GM18519 (cell line): ENCODE measurements at regions not wholly inside any gene's neighbourhood (a gene's known extent, or its start where the extent isn't known, plus 50 kb on each side); places are given as distances from the start of the nearest gene placed in this dataset.

ENCODE experiments used
- ATAC-seq: cut with Tn5 transposase; IDR thresholded peaks from one replicate; pipeline ENCODE4 v1.9.1; 2021; ENCODE audit warnings: mild to moderate bottlenecking, moderate library complexity; ENCODE audit not compliant: unreplicated experiment, low FRiP score

DNA sequence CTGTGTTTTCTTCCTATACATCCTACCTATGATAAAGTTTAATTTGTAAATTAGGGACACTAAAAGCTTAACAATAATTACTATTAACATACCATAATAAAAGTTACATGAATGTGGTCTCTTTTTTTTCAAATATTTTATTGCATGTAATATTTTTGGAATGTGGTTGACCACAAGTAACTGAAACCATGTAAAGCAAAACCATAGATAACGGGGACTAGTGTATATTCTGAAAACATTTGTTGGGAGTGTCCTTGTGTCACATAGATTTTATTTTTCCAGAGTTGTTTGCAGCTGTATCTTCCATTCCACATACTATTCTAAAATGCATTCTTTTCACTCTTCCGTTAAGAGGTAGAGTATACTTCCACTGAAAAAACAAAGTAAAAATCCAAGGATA lies 200.4 kb downstream of the KIF18A start:
- no peak for ATAC-seq

DNA sequence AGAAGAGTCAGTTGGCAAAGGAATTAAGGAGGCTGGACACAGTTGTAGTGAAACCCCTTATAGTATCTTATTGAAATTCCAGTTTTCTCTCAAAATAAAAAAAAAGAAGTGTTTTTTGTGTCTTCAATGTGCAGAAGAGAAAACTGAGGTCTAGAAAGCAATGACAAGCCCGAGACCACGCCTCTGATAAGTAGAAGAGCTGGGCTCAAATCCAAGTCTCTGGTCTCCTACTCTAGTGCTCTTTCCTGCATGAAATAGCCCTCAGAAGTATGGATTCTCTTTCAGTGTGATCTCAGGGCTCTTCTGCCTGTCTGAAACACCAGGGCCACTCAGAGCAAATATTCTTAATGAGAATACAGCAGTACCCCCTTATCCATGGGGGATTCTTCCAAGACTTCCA lies 200.9 kb downstream of the KIF18A start:
- ATAC-seq = no peak

DNA sequence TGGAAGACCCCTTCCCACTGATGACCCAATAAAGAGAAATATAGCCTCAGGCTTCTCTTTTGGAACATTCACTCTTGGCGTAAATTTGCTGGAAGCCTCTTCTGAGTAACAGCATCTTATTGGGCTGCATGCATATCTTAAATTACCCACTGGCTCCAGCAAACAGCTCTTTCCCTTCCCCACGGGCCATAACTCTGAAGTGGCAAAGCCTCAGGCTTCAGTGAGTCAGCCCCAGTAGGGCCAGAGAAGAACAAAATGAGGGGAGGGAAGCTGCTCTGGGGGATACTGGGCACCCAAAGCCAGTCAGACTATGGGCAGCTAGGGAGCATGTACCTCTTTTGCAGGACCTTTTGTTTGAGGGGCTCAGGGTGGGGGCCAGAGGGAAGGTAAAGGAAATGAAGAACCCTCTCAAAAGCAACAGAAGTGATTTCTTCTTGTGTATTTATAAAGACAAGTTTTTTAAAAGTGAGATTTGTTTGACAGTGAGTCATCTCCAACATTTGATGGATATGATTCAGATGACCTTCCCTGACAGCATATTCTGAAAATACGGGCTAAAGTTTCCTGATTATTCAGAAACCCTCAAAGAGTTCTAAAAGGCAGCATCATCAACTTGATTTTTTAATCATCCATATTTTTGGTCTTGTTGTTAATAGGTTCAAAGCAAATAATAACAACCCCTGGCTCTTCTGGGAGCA lies 203.4 kb downstream of the KIF18A start:
- ATAC-seq = no peak

DNA sequence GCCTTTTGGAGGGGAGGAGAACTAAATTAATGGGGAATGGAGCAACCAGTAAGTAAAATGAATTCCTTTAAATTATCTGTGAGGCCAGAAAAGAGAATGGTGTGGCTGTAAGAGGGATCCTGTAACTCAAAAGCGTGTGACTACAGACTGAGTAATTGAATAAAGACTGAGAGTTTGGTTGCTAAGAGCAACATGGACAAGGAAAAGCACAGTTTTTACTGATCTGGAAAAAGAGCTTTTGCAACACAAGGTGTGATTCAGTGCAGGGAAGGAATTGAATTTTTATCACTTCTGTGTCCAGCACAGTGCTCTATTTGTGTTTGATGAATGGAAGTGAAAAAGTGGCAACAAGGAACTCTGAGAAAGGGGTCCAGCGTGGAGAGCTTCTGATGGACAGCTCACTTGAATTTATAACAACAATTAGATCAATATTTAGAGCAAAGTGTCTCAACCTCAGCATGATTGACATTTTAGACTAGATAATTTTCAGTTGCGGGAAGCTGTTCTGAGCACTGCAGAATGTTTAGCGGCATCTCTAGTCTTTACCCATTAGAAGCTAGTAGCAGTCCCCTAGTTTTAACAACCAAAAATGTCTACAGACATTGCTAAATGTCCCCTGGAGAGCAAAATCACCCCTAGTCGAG lies 202.8 kb upstream of the BDNF start:
- no peak for ATAC-seq

DNA sequence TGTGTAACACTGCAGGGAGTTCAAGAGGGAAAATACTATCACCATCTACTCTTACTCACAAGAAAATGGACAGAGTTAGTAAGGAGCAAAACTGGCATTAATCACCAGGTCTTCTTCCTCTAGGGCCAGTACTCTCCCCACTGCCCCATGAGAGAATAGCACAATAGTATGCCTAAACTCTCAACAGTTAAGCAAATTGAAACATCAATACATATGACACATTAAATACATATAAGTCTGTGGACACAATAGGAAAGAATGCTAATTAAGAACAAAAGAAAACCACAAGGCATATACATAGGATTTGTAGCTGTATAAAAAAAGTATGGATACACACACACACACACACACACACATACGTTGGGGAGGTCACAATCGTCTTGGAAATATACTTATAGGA lies 197.9 kb upstream of the BDNF start:
- ATAC-seq = no peak

- ATAC-seq = no peak
Measured at GRCh38 chr11:27896096-27896495, 195.8 kb upstream of the BDNF start.

- no peak for ATAC-seq
Measured at GRCh38 chr11:27894552-27894951, 194.3 kb upstream of the BDNF start.

- no peak for ATAC-seq
Measured at GRCh38 chr11:27886857-27887256, 186.6 kb upstream of the BDNF start.

DNA sequence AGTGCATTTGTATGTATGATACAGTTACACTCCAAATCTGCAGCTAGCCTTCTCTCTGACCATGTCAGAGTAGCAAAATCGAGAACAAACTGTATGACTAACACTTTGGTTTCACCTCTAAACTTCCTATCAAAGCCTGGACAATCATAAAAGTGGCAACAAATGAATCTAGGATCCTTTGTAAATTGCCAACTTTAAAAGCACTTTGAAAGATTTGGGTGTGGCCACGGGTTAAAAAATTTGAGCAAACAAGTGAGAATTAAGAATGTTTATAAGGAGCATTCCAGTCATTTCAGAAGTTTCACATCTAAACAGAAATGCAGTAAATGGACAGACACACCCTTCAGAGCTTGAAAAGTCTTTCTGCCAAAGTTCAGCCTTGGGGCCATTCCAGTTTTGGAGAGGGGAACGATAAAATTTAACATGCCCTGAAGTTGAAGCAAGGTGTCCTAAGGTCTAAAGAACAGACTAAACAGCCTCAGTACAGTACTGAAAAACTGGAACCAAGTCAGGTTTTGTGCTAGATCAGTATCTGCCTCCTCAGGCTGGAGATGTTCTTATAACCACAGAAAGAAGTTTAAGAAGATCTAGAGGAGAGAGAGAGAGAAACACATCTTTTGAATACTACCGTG lies 181.9 kb upstream of the BDNF start:
- no peak for ATAC-seq

DNA sequence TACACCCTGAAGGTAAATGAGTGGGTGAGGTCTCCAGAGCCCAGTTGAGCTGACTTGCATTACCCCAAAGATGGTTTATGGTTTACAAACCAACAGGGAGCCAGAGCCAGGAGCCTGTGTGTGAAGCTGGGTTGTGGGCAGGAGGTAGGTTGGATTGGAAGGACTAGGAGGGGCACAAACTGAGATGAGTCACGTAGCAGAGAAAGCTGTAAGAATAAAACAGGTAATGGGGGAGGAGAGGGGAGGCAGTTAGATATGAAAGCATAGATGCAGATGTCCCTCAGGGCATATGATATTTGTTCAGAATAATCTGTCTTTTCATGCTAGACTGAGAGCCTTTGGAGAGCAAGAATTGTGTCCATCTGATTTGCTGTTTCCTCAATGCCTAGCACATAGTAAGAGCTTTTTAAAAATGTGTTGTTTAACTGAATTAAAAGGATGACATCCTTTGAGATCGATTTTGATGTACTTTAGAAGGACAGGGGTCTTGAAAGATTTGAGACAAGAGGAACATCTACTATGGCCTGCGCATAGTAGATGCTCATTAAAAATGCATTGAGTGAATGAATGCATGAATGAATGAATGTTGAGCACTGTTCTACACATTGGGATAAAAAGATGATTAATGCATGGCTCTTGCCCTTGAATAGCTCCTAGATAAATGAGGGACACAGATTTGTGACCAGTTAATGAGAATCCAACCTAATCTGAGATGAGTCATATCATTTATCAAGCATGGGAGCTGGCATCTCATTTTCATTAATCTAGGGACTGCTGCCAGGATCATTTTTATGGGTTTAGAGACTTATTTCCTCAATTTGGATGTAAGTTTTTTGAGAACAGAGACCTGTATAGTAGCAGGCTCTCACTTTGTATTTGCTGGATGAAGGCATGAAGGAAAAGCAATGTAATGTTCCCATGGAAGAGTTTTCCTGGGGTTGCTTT lies 175.8 kb upstream of the BDNF start:
- ATAC-seq = no peak

DNA sequence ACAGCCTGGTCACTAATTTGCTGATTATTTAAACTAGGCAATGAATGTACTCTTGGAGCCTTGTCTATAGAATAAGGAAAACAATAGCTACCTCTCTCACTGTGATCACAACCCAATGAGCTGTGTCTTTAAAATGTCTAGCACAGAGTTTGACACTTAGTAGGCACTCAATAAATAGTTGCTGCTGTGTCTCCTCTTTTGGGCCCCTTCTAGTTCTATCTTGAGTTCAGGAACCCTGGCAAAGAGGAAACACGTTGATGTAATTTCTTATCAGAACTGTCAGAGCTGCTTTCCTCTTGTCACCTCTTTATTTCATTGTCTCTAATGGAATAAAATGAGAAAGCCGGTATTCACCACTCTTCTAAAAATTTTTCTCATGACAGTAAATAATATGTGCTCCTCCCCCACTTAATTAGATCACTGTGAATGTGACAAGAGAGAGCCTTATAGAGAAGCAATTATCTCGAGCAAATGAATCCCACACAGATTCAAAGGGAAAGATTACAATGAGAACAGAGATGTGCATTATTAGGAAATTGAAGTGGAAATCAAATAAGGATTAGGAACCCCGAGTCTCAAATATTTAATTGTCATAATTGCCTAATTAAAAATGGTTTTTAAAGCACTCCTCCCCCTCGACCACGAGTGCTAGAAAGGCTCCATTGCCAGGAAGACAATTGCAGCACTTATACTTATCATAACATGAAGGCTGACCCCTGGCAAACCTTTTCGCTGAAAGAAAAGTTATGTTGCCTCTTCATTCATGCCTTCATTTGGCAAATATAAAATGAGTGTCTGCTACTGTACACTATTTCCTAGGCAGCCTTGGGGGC lies 175.0 kb upstream of the BDNF start:
- no peak for ATAC-seq

- no peak for ATAC-seq
Measured at GRCh38 chr11:27873664-27874063, 173.4 kb upstream of the BDNF start.

GRCh38 chr11:27871056-27871455 lies 170.8 kb upstream of the BDNF start:
- ATAC-seq = no peak

DNA sequence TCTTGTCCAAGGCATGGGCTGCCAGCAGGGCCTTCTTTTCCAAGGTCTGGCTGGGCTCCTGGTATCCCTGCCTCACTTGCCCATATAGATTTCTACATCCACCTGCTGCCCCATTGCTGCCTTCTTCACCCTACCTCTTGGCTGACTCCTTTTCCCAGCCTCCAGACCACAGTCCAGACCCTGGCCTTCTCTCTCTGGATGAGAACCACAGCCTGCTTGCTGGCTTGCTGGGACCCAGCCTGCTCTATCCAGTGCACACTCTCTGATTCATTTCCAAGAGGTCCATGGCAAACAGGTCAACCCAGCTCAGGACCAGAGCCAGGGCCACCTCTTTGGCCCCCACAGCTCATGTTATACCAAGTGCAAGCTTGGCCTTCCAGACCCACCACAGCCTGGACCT lies 169.4 kb upstream of the BDNF start:
- ATAC-seq = no peak

DNA sequence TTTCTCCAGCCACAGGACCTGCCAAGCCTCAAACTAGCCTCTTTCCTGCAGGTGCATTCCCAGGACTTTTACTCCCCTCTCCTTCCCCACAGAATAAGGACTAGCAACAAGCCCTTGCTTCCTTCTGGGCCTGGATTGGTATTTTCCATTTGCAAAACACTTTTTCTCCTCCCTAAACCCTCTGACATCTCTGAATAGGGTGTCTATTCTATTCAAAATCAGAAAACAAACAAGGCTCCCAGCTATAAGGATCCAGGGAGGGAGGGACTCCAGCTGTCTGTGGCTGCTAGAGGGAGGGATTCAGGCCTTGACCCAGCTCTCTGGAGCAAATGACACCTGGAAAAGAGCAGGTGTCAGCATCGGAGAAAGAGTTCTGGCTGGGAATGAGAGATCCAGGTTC lies 168.5 kb upstream of the BDNF start:
- no peak for ATAC-seq

DNA sequence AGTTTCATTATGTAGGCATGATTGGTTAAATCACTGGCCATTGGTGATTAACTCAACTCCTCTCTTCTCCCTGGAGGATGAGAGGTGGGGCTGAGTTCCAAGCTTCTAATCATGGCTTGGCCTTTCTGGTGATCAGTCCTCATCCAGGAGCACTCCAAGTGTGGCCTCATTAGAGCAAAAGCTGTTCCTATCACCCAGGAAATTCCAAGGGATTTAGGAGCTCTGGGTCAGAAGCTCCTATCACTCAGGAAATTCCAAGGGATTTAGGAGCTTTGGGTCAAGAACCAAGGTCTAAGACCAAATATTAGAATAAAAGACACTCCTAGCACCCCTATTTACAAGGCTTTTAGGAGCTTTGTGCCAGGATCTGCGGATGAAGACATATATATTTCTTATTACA lies 168.0 kb upstream of the BDNF start:
- ATAC-seq = no peak

DNA sequence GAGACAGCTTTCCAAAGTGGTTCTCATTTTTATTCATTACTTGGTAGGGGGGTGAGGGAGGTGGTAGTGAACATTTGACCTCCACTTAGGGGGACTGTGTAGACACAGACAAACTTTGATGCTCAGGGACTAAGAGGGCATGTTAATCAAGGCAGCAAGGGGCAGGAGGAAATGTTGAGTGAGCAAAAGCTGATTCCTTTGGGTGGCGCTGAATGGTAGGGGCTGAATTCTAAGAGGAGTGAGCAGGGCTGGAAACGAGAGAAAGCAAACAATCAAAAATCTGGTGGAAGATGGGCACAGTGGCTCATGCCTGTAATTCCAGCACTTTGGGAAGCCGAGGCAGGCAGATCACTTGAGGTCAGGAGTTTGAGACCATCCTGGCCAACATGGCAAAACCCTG lies 164.8 kb upstream of the BDNF start:
- ATAC-seq = no peak

DNA sequence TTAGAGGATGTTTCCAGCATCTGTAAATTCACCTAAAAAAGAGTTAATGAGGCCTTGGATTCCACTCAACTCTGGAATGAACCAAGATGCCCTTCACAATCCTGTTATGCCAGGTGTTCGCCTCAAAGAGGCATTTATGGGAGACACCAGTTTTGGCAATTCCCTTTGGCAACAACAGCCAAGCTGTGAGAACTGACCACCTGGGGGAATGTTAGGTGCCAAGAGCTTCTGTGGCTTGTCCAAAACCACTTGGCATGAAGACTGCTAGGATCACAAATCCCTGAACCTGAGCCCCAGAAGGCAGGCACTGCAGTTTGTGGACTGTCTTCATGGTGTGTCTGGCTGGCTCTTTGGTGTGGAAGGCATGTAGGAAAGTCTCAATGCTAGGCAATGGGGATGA lies 164.4 kb upstream of the BDNF start:
- ATAC-seq = no peak

DNA sequence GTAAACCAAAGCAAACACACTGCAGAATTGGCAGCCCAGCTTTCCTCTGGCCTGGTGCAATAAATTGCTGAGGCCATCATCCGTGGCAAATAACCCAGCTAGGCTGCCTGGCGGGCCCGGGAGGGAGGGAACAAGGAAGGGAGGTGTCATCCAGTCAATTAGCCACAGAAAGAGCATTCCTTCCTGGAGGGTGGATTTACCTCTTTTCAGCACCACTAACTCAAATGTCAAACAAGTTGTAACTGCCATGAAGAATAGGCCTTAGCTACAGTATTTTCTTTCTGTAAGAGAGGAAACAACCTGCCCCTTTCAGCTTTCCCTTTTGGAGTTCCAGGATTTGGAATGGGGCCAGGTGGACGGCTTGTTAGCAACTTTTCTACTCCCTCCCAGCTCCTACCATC lies 163.8 kb upstream of the BDNF start:
- ATAC-seq = no peak

- ATAC-seq = no peak
Measured at GRCh38 chr11:27863637-27864036, 163.4 kb upstream of the BDNF start.
